SK-N-SH treated with all-trans-retinoic acid at 6 μM for 48 hours (cell line): ENCODE measurements at regions not wholly inside any gene's neighbourhood (a gene's known extent, or its start where the extent isn't known, plus 50 kb on each side); places are given as distances from the start of the nearest gene placed in this dataset.

ENCODE experiments used
- ATAC-seq: fragments of 200-7000 bp; cut with Tn5 transposase; 3 replicates; pipeline ENCODE4 v1.9.1; 2020; ENCODE audit warnings: mild to moderate bottlenecking, moderate library complexity
- ARNTL ChIP-seq: fragments of 450-650 bp; formaldehyde crosslinking; IDR thresholded peaks from 2 replicates; pipeline ENCODE4 v1.5.0; 2020; ENCODE audit warnings: low read depth, mild to moderate bottlenecking, moderate library complexity, borderline replicate concordance
- BACH2 ChIP-seq: fragments of 250-450 bp; sonication (Bioruptor Pico); IDR thresholded peaks from 2 replicates; pipeline ENCODE4 v1.9.0; 2021; ENCODE audit warnings: mild to moderate bottlenecking, borderline replicate concordance
- CREB5 ChIP-seq: fragments of 250-450 bp; sonication (Bioruptor Pico); IDR thresholded peaks from 2 replicates; pipeline ENCODE4 v1.5.1; 2020; ENCODE audit warnings: low read depth, mild to moderate bottlenecking, moderate library complexity
- CSDC2 ChIP-seq: fragments of 250-450 bp; sonication (Bioruptor Pico); IDR thresholded peaks from 2 replicates; pipeline ENCODE4 v1.5.0; 2020; ENCODE audit warnings: mild to moderate bottlenecking, moderate library complexity
- ESRRG ChIP-seq: fragments of 250-450 bp; sonication (Bioruptor Pico); IDR thresholded peaks from 2 replicates; pipeline ENCODE4 v1.6.1; 2021; ENCODE audit warnings: mild to moderate bottlenecking
- GLIS3 ChIP-seq: fragments of 250-450 bp; sonication (Bioruptor Pico); IDR thresholded peaks from 2 replicates; pipeline ENCODE4 v1.5.0; 2020; ENCODE audit warnings: mild to moderate bottlenecking, moderate library complexity
- ISL1 ChIP-seq: fragments of 250-450 bp; sonication (Bioruptor Pico); IDR thresholded peaks from 2 replicates; pipeline ENCODE4 v2.1.2; 2022; ENCODE audit warnings: mild to moderate bottlenecking, moderate library complexity
- OSR1 ChIP-seq: fragments of 250-450 bp; sonication (Bioruptor Pico); IDR thresholded peaks from 2 replicates; pipeline ENCODE4 v1.8.0; 2022; ENCODE audit warnings: moderate library complexity, mild to moderate bottlenecking, inconsistent platforms
- PPARA ChIP-seq: fragments of 250-450 bp; sonication (Bioruptor Pico); IDR thresholded peaks from 2 replicates; pipeline ENCODE4 v1.5.0; 2020; ENCODE audit warnings: mild to moderate bottlenecking, borderline replicate concordance
- RARB ChIP-seq: fragments of 250-450 bp; sonication (Bioruptor Pico); IDR thresholded peaks from 2 replicates; pipeline ENCODE4 v1.8.0; 2021; ENCODE audit warnings: mild to moderate bottlenecking, moderate library complexity
- SNAI2 ChIP-seq: fragments of 250-450 bp; sonication (Bioruptor Pico); IDR thresholded peaks from 2 replicates; pipeline ENCODE4 v1.5.0; 2020; ENCODE audit warnings: mild to moderate bottlenecking, moderate library complexity
- TCF4 ChIP-seq: fragments of 250-450 bp; sonication (Bioruptor Pico); IDR thresholded peaks from 2 replicates; pipeline ENCODE4 v1.8.0; 2021; ENCODE audit warnings: mild to moderate bottlenecking, moderate library complexity, borderline replicate concordance
- TOX ChIP-seq: fragments of 250-450 bp; sonication (Bioruptor Pico); IDR thresholded peaks from 2 replicates; pipeline ENCODE4 v1.8.0; 2021; ENCODE audit warnings: mild to moderate bottlenecking, moderate library complexity, borderline replicate concordance
- TSHZ2 ChIP-seq: fragments of 250-450 bp; sonication (Bioruptor Pico); IDR thresholded peaks from 2 replicates; pipeline ENCODE4 v1.5.0; 2020; ENCODE audit warnings: mild to moderate bottlenecking, moderate library complexity
- ZC3H10 ChIP-seq: fragments of 250-450 bp; sonication (Bioruptor Pico); IDR thresholded peaks from 2 replicates; pipeline ENCODE4 v1.5.1; 2021; ENCODE audit warnings: mild to moderate bottlenecking, moderate library complexity
- ZFP3 ChIP-seq: fragments of 250-450 bp; sonication (Bioruptor Pico); IDR thresholded peaks from 2 replicates; pipeline ENCODE4 v1.5.0; 2020; ENCODE audit warnings: mild to moderate bottlenecking, moderate library complexity
- ZFP30 ChIP-seq: fragments of 450-650 bp; formaldehyde crosslinking; IDR thresholded peaks from 2 replicates; pipeline ENCODE4 v1.5.0; 2022; ENCODE audit warnings: mild to moderate bottlenecking, moderate library complexity
- ZNF565 ChIP-seq: fragments of 450-650 bp; formaldehyde crosslinking; conservative IDR thresholded peaks from 2 replicates; pipeline ENCODE4 v1.5.0; 2020; ENCODE audit warnings: low read depth, mild to moderate bottlenecking, moderate library complexity
- ZNF70 ChIP-seq: fragments of 450-650 bp; formaldehyde crosslinking; IDR thresholded peaks from 2 replicates; pipeline ENCODE4 v1.5.0; 2020; ENCODE audit warnings: mild to moderate bottlenecking, moderate library complexity
- TF ChIP-seq, protein P1 (sequence below): fragments of 250-450 bp; sonication (Bioruptor Pico); IDR thresholded peaks from 2 replicates; pipeline ENCODE4 v1.8.0; 2020; ENCODE audit warnings: mild to moderate bottlenecking, moderate library complexity, borderline replicate concordance
- TF ChIP-seq, protein P2 (sequence below): fragments of 250-450 bp; sonication (Bioruptor Pico); IDR thresholded peaks from 2 replicates; pipeline ENCODE4 v1.8.0; 2021; ENCODE audit warnings: low read depth, mild to moderate bottlenecking, moderate library complexity, borderline replicate concordance
- TF ChIP-seq, protein P3 (sequence below): fragments of 250-450 bp; sonication (Bioruptor Pico); IDR thresholded peaks from 2 replicates; pipeline ENCODE4 v1.5.1; 2021; ENCODE audit warnings: mild to moderate bottlenecking, moderate library complexity

- ATAC-seq = no peak
- TF ChIP-seq ZFP3 (CRISPR knock-in tag) (no peak), SNAI2 (CRISPR knock-in tag) (no peak), ARNTL (CRISPR knock-in tag) (no peak), TCF4 (CRISPR knock-in tag) (no peak), GLIS3 (CRISPR knock-in tag) (no peak), RARB (no peak), OSR1 (no peak), ZC3H10 (CRISPR knock-in tag) (no peak), TSHZ2 (CRISPR knock-in tag) (no peak), TOX (CRISPR knock-in tag) (no peak), ZNF70 (no peak), ISL1 (CRISPR knock-in tag) (no peak), CREB5 (CRISPR knock-in tag) (no peak), ZNF565 (CRISPR knock-in tag) (no peak)
- TF ChIP-seq, protein P1, sequence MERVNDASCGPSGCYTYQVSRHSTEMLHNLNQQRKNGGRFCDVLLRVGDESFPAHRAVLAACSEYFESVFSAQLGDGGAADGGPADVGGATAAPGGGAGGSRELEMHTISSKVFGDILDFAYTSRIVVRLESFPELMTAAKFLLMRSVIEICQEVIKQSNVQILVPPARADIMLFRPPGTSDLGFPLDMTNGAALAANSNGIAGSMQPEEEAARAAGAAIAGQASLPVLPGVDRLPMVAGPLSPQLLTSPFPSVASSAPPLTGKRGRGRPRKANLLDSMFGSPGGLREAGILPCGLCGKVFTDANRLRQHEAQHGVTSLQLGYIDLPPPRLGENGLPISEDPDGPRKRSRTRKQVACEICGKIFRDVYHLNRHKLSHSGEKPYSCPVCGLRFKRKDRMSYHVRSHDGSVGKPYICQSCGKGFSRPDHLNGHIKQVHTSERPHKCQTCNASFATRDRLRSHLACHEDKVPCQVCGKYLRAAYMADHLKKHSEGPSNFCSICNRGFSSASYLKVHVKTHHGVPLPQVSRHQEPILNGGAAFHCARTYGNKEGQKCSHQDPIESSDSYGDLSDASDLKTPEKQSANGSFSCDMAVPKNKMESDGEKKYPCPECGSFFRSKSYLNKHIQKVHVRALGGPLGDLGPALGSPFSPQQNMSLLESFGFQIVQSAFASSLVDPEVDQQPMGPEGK (CRISPR knock-in tag) = no peak
- TF ChIP-seq, protein P2, sequence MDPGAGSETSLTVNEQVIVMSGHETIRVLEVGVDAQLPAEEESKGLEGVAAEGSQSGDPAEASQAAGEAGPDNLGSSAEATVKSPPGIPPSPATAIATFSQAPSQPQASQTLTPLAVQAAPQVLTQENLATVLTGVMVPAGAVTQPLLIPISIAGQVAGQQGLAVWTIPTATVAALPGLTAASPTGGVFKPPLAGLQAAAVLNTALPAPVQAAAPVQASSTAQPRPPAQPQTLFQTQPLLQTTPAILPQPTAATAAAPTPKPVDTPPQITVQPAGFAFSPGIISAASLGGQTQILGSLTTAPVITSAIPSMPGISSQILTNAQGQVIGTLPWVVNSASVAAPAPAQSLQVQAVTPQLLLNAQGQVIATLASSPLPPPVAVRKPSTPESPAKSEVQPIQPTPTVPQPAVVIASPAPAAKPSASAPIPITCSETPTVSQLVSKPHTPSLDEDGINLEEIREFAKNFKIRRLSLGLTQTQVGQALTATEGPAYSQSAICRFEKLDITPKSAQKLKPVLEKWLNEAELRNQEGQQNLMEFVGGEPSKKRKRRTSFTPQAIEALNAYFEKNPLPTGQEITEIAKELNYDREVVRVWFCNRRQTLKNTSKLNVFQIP (CRISPR knock-in tag) = no peak
- TF ChIP-seq, protein P3, sequence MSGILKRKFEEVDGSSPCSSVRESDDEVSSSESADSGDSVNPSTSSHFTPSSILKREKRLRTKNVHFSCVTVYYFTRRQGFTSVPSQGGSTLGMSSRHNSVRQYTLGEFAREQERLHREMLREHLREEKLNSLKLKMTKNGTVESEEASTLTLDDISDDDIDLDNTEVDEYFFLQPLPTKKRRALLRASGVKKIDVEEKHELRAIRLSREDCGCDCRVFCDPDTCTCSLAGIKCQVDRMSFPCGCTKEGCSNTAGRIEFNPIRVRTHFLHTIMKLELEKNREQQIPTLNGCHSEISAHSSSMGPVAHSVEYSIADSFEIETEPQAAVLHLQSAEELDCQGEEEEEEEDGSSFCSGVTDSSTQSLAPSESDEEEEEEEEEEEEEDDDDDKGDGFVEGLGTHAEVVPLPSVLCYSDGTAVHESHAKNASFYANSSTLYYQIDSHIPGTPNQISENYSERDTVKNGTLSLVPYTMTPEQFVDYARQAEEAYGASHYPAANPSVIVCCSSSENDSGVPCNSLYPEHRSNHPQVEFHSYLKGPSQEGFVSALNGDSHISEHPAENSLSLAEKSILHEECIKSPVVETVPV (CRISPR knock-in tag) = no peak
Observed at GRCh38 chr2:129004485-129004884, 685.8 kb upstream of the HS6ST1 start.

GRCh38 chr2:129004940-129005490 is 686.3 kb upstream of the HS6ST1 start:
- no peak for ATAC-seq
- TF ChIP-seq BACH2 (CRISPR knock-in tag) = no peak
- TF ChIP-seq RARB = no peak
- TF ChIP-seq ISL1 (CRISPR knock-in tag) = no peak
- no peak for TF ChIP-seq GLIS3 (CRISPR knock-in tag)
- TF ChIP-seq ESRRG (CRISPR knock-in tag) = no peak
- TF ChIP-seq, protein P1 (CRISPR knock-in tag) = no peak
- no peak for TF ChIP-seq PPARA
- no peak for TF ChIP-seq TOX (CRISPR knock-in tag)
- TF ChIP-seq OSR1 = no peak
- TF ChIP-seq ZNF70 = no peak
- no peak for TF ChIP-seq ZFP30 (CRISPR knock-in tag)
- no peak for TF ChIP-seq CSDC2
- TF ChIP-seq TSHZ2 (CRISPR knock-in tag) = no peak
- TF ChIP-seq, protein P3 (CRISPR knock-in tag) = no peak
- TF ChIP-seq ZFP3 (CRISPR knock-in tag) = no peak
